Left lobe of liver (tissue), 2 donors: ENCODE measurements at regions not wholly inside any gene's neighbourhood (a gene's known extent, or its start where the extent isn't known, plus 50 kb on each side); places are given as distances from the start of the nearest gene placed in this dataset.

Source experiments
- ATAC-seq: fragments of 200-7000 bp; cut with Tn5 transposase; one replicate; pipeline ENCODE4 v1.9.1; 2020; ENCODE audit warnings: mild to moderate bottlenecking, moderate library complexity
- DNase-seq: peaks from one replicate; pipeline ENCODE4 v3.0.0-alpha.2; 2020; ENCODE audit warnings: low spot score
- donor health status: DM: no; HTN: no; CAD: no; lungs with moderate emphysema.
- donor health status: DM: no; HTN: yes; CAD: no.

DNA sequence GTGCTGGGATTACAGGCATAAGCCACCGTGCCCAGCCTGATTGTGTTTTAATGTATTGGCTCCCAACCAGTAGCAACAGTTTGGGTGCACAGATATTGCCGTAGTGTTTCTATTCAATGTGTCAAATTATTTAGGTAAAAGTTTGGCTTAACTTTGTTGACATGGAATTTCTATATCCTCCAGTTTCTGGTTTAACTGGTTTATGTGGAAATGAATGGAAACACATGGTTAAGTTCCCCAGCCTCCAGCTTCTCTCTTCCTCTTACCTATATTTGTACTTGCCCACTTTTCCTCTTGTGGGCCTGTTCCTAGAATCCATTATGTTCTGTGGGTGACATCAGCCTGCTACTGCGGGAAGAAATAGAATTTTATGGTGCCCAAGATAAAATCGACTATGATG lies 53.9 kb upstream of the ESR1 start:
- no peak for DNase-seq
- no peak for ATAC-seq

DNA sequence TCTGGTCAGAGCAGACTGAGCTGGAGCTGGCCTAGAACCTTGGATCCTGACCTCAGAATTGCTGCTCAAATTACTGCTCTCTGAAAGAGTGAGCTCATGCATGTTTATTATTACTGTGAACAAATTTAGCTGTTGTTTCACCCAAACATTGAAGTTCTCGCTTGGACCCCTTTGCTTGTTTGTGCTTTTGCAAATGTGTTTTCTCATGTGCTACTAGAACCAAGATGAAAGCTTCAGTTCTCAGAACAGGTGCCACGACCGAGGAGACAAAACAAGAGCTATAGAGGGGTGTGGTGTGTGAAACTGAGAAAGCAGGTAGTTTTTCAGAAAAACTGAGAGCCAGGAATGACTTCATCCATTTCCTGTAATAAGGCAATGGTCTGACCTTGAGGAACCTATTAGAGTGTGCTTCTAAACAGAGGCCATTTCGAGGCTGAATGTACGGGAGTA lies 50.0 kb upstream of the ESR1 start:
- ATAC-seq (peak; percentile 41), DNase-seq (no peak)
